ENCODE measurements at regions not wholly inside any gene's neighbourhood (a gene's known extent, or its start where the extent isn't known, plus 50 kb on each side); places are given as distances from the start of the nearest gene placed in this dataset.
"Not testable (repeated sequence)": the region's sequence is repeated elsewhere in the genome, so short reads cannot be mapped to it uniquely, and the experiment has no call there.

- H3K36me3 Mint-ChIP-seq; DNase-seq (ENCODE audit: low spot score); CTCF ChIA-PET; ATAC-seq; H3K4me3 Mint-ChIP-seq; H3K27ac Mint-ChIP-seq; H3K4me1 Mint-ChIP-seq; H3K27me3 Mint-ChIP-seq (ENCODE audit: low read depth); POLR2A ChIA-PET; H3K9me3 Mint-ChIP-seq: not testable (repeated sequence)
Observed at GRCh38 chr15:20100604-20101270, 440.9 kb downstream of the GOLGA6L6 start.

GRCh38 chr15:20095699-20096303 is 445.8 kb downstream of the GOLGA6L6 start:
- DNase-seq (ENCODE audit: low spot score); H3K4me3 Mint-ChIP-seq; H3K4me1 Mint-ChIP-seq; H3K27me3 Mint-ChIP-seq (ENCODE audit: low read depth); H3K27ac Mint-ChIP-seq; H3K9me3 Mint-ChIP-seq; ATAC-seq; POLR2A ChIA-PET; H3K36me3 Mint-ChIP-seq; CTCF ChIA-PET: not testable (repeated sequence)

GRCh38 chr15:20089541-20089940 is 452.1 kb downstream of the GOLGA6L6 start:
- POLR2A ChIA-PET; CTCF ChIA-PET; H3K27ac Mint-ChIP-seq; H3K27me3 Mint-ChIP-seq (ENCODE audit: low read depth); H3K4me3 Mint-ChIP-seq; H3K36me3 Mint-ChIP-seq; H3K4me1 Mint-ChIP-seq; DNase-seq (ENCODE audit: low spot score); H3K9me3 Mint-ChIP-seq; ATAC-seq: not testable (repeated sequence)

GRCh38 chr15:20084026-20084425 is 457.6 kb downstream of the GOLGA6L6 start:
- H3K27ac Mint-ChIP-seq; H3K27me3 Mint-ChIP-seq (ENCODE audit: low read depth); CTCF ChIA-PET; H3K4me1 Mint-ChIP-seq; POLR2A ChIA-PET; DNase-seq (ENCODE audit: low spot score); ATAC-seq; H3K4me3 Mint-ChIP-seq; H3K36me3 Mint-ChIP-seq; H3K9me3 Mint-ChIP-seq: not testable (repeated sequence)

GRCh38 chr15:20074082-20074481 is 467.5 kb downstream of the GOLGA6L6 start:
- DNase-seq (ENCODE audit: low spot score); POLR2A ChIA-PET: not testable (repeated sequence)

GRCh38 chr15:20069043-20069442 is 472.6 kb downstream of the GOLGA6L6 start:
- H3K4me1 Mint-ChIP-seq; DNase-seq (ENCODE audit: low spot score); H3K36me3 Mint-ChIP-seq; CTCF ChIA-PET; H3K27me3 Mint-ChIP-seq (ENCODE audit: low read depth); ATAC-seq; H3K4me3 Mint-ChIP-seq; H3K9me3 Mint-ChIP-seq; POLR2A ChIA-PET; H3K27ac Mint-ChIP-seq: not testable (repeated sequence)

More at GRCh38 chr15:20074082-20074481, 467.5 kb downstream of the GOLGA6L6 start:
- H3K36me3 Mint-ChIP-seq; H3K27ac Mint-ChIP-seq; H3K27me3 Mint-ChIP-seq (ENCODE audit: low read depth); H3K4me3 Mint-ChIP-seq; H3K4me1 Mint-ChIP-seq; H3K9me3 Mint-ChIP-seq; ATAC-seq; CTCF ChIA-PET: not testable (repeated sequence)

GRCh38 chr15:20066173-20066572 is 475.4 kb downstream of the GOLGA6L6 start:
- H3K27me3 Mint-ChIP-seq (ENCODE audit: low read depth); ATAC-seq; H3K4me3 Mint-ChIP-seq; H3K9me3 Mint-ChIP-seq; H3K36me3 Mint-ChIP-seq; DNase-seq (ENCODE audit: low spot score); H3K4me1 Mint-ChIP-seq; POLR2A ChIA-PET; CTCF ChIA-PET; H3K27ac Mint-ChIP-seq: not testable (repeated sequence)

GRCh38 chr15:20065508-20065907 is 476.1 kb downstream of the GOLGA6L6 start:
- DNase-seq (ENCODE audit: low spot score); H3K9me3 Mint-ChIP-seq; H3K36me3 Mint-ChIP-seq; ATAC-seq; CTCF ChIA-PET; POLR2A ChIA-PET; H3K27me3 Mint-ChIP-seq (ENCODE audit: low read depth); H3K4me1 Mint-ChIP-seq; H3K4me3 Mint-ChIP-seq; H3K27ac Mint-ChIP-seq: not testable (repeated sequence)

- H3K9me3 Mint-ChIP-seq; CTCF ChIA-PET; H3K27ac Mint-ChIP-seq; ATAC-seq; H3K36me3 Mint-ChIP-seq; POLR2A ChIA-PET; H3K4me3 Mint-ChIP-seq; DNase-seq (ENCODE audit: low spot score); H3K4me1 Mint-ChIP-seq; H3K27me3 Mint-ChIP-seq (ENCODE audit: low read depth): not testable (repeated sequence)
Observed at GRCh38 chr15:20063167-20063566, 478.4 kb downstream of the GOLGA6L6 start.

- H3K36me3 Mint-ChIP-seq; POLR2A ChIA-PET; H3K27ac Mint-ChIP-seq; H3K27me3 Mint-ChIP-seq (ENCODE audit: low read depth); H3K9me3 Mint-ChIP-seq; H3K4me3 Mint-ChIP-seq; ATAC-seq; DNase-seq (ENCODE audit: low spot score); H3K4me1 Mint-ChIP-seq; CTCF ChIA-PET: not testable (repeated sequence)
Observed at GRCh38 chr15:20060838-20061237, 480.8 kb downstream of the GOLGA6L6 start.

- POLR2A ChIA-PET; H3K27ac Mint-ChIP-seq; ATAC-seq; DNase-seq (ENCODE audit: low spot score); H3K4me3 Mint-ChIP-seq; H3K27me3 Mint-ChIP-seq (ENCODE audit: low read depth); H3K36me3 Mint-ChIP-seq; CTCF ChIA-PET; H3K9me3 Mint-ChIP-seq; H3K4me1 Mint-ChIP-seq: not testable (repeated sequence)
Observed at GRCh38 chr15:20056871-20057270, 484.7 kb downstream of the GOLGA6L6 start.

- H3K27me3 Mint-ChIP-seq (ENCODE audit: low read depth): not testable (repeated sequence)
Observed at GRCh38 chr15:20055921-20056320, 485.7 kb downstream of the GOLGA6L6 start.

GRCh38 chr15:20048189-20048588 is 493.4 kb downstream of the GOLGA6L6 start:
- POLR2A ChIA-PET; H3K9me3 Mint-ChIP-seq; CTCF ChIA-PET; H3K27ac Mint-ChIP-seq; DNase-seq (ENCODE audit: low spot score); H3K36me3 Mint-ChIP-seq; H3K4me3 Mint-ChIP-seq; ATAC-seq; H3K27me3 Mint-ChIP-seq (ENCODE audit: low read depth); H3K4me1 Mint-ChIP-seq: not testable (repeated sequence)

More at GRCh38 chr15:20055921-20056320, 485.7 kb downstream of the GOLGA6L6 start:
- H3K27ac Mint-ChIP-seq; H3K9me3 Mint-ChIP-seq; POLR2A ChIA-PET; ATAC-seq; CTCF ChIA-PET; H3K4me3 Mint-ChIP-seq; H3K4me1 Mint-ChIP-seq; H3K36me3 Mint-ChIP-seq; DNase-seq (ENCODE audit: low spot score): not testable (repeated sequence)
